HEK293T (cell line): ENCODE measurements at regions not wholly inside any gene's neighbourhood (a gene's known extent, or its start where the extent isn't known, plus 50 kb on each side); places are given as distances from the start of the nearest gene placed in this dataset.

Experiments
- CTBP1 ChIP-seq: fragments of 450-650 bp; IDR thresholded peaks from 2 replicates; pipeline ENCODE4 v1.6.1; 2016; ENCODE audit warnings: borderline replicate concordance
- PKNOX1 ChIP-seq: fragments of 450-650 bp; IDR thresholded peaks from 2 replicates; pipeline ENCODE4 v1.6.1; 2016
- TARDBP ChIP-seq: fragments of 450-650 bp; IDR thresholded peaks from 2 replicates; pipeline ENCODE4 v1.6.1; 2016

GRCh38 chr6:2480267-2480966 is 235.0 kb upstream of the GMDS start:
- no peak for TF ChIP-seq TARDBP
- no peak for TF ChIP-seq CTBP1
- no peak for TF ChIP-seq PKNOX1
